Pancreas (tissue), 10 donors: ENCODE measurements at regions not wholly inside any gene's neighbourhood (a gene's known extent, or its start where the extent isn't known, plus 50 kb on each side); places are given as distances from the start of the nearest gene placed in this dataset.
A peak's percentile ranks its signal among the peaks of the same experiment; 100 is the strongest.

Experiments
- ATAC-seq, 4 donors: fragments of 200-7000 bp; cut with Tn5 transposase; one replicate each; pipeline versions ENCODE4 v1.8.0 to v1.9.1; 2020; ENCODE audit warnings: mild to moderate bottlenecking in 4 of 4, moderate library complexity in 4 of 4
- DNase-seq, 6 donors: peaks; one replicate each; pipeline ENCODE4 v3.0.0-alpha.2; 2020
- FAIRE-seq: peaks from 2 replicates; lab custom pipeline; 2012; peaks lifted over from hg19 to GRCh38; lab: Jason Lieb, UNC
- H3K27ac ChIP-seq, 4 donors: fragments of 200-600 bp; sonication (generic); 1 replicate in 3 of 4; 2 replicates in 1 of 4; pipeline versions ENCODE4 v1.5.0 to v1.8.0; 2020
- H3K27me3 ChIP-seq, 4 donors: fragments of 200-600 bp; one replicate each; pipeline ENCODE4 v1.8.0; 2021
- H3K36me3 ChIP-seq, 3 donors: fragments of 200-600 bp; sonication (generic) in 1 of 3; one replicate each; pipeline versions ENCODE4 v1.5.0 to v1.8.0; 2020 to 2021
- H3K4me1 ChIP-seq, 3 donors: fragments of 200-600 bp; one replicate each; pipeline ENCODE4 v1.8.0; 2021
- H3K4me3 ChIP-seq, 4 donors: fragments of 200-600 bp; sonication (generic) in 2 of 4; one replicate each; pipeline versions ENCODE4 v1.5.0 to v1.8.0; 2020 to 2021
- H3K9me3 ChIP-seq, 4 donors: fragments of 200-600 bp; one replicate each; pipeline ENCODE4 v1.8.0; 2021
- CTCF ChIP-seq, 4 donors: fragments of 200-600 bp; sonication (generic) in 3 of 4; IDR thresholded peaks; one replicate each; pipeline versions ENCODE4 v1.5.0 to v1.8.0; 2021; ENCODE audit warnings: antibody characterized with exemption in 4 of 4
- WGBS, 2 donors: extraction: QIAGEN DNeasy Blood & Tissue Kit; methylation state at CpG; one replicate each; pipeline ENCODE4 v1.1.7; 2013; 5-methylcytosine and 5-hydroxymethylcytosine counted together
- intact Hi-C, 3 donors: fragments of 100-400 bp; cut with DNase I; formaldehyde crosslinking; loops; one replicate each; pipeline versions ENCODE4 v1.11.1 to v1.14.2; 2022
- donor health status: healthy with polysubstance abuse.
- donor health status: DM: no; HTN: no; CAD: no; lungs with moderate emphysema.
- donor health status: DM: no; HTN: no; CAD: no.
- donor health status: control.
- donor health status: control.
- donor health status: Bipolar disorder and iron deficiency.
- donor health status: DM: yes; HTN: yes; CAD: no.
- donor health status: DM: no; HTN: no; CAD: no.
- donor health status: DM: no; HTN: no; CAD: no.
- donor health status: DM: yes; HTN: yes; CAD: no.

- H3K36me3 ChIP-seq: no peaks in the 10 kb centered on the region
- FAIRE-seq (no peak), ATAC-seq (peak in 3 of 4 donors; percentile 66 to 85 (median 74)), DNase-seq (no peak)
- H3K4me3 ChIP-seq: no peak overlapping the region
- no peaks in the 10 kb centered on the region for H3K9me3 ChIP-seq
- intact Hi-C loops: loop anchor here in 1 of 3 donors (5.0 kb wide), 1 partner anchor 573 kb away; the partner anchor contains the start of gene PLK2
- 77 to 80% methylated on average over 5 of the region's 5 CpGs for WGBS, 2 donors
- H3K4me1 ChIP-seq: no peaks in the 10 kb centered on the region
- H3K27ac ChIP-seq: no peak overlapping the region
- no peaks in the 10 kb centered on the region for H3K27me3 ChIP-seq
- no peak for TF ChIP-seq CTCF (IDR thresholded peaks at IDR 0.05)
Measured at GRCh38 chr5:57889558-57889957, 406.9 kb upstream of the ACTBL2 start.

- ATAC-seq: peak; percentile 95 to 100 (median 98)
Measured at GRCh38 chr5:57887851-57888621, 405.4 kb upstream of the ACTBL2 start.

GRCh38 chr5:57884346-57885102, 401.9 kb upstream of the ACTBL2 start:
- WGBS, 2 donors: 92 to 95% methylated on average over 5 of the region's 5 CpGs
- DNase-seq (no peak), ATAC-seq (no peak), FAIRE-seq (no peak)
- no peaks in the 10 kb centered on the region for H3K4me1 ChIP-seq
- no peaks in the 10 kb centered on the region for H3K27me3 ChIP-seq
- TF ChIP-seq CTCF (IDR thresholded peaks at IDR 0.05): no peak
- H3K4me3 ChIP-seq: no peak overlapping the region
- intact Hi-C loops: loop anchor here in 1 of 3 donors (5.0 kb wide), 1 partner anchor 578 kb away; the partner anchor contains the start of gene PLK2
- no peaks in the 10 kb centered on the region for H3K36me3 ChIP-seq
- no peaks in the 10 kb centered on the region for H3K9me3 ChIP-seq
- no peak overlapping the region for H3K27ac ChIP-seq

More at GRCh38 chr5:57887851-57888621, 405.4 kb upstream of the ACTBL2 start:
- intact Hi-C loops: loop anchor here in 1 of 3 donors (5.0 kb wide), 1 partner anchor 574 kb away; the partner anchor contains the start of gene PLK2
- FAIRE-seq (no peak), DNase-seq (peak in 5 of 6 donors; percentile 28 to 59 (median 50))
- WGBS, 2 donors: 23 to 24% methylated on average over 6 of the region's 6 CpGs
- Histone ChIP-seq H3K4me1 (no peaks in the 10 kb centered on the region), H3K4me3 (no peak overlapping the region), H3K27me3 (no peaks in the 10 kb centered on the region), H3K27ac (no peak overlapping the region), H3K9me3 (no peaks in the 10 kb centered on the region), H3K36me3 (no peaks in the 10 kb centered on the region)
- peak in 3 of 4 donors; percentile 37 to 52 (median 44) for TF ChIP-seq CTCF (IDR thresholded peaks at IDR 0.05)

GRCh38 chr5:57880216-57880615, 397.6 kb upstream of the ACTBL2 start:
- 20 to 21% methylated on average over 2 of the region's 2 CpGs for WGBS, 2 donors
- Histone ChIP-seq H3K4me3 (no peak overlapping the region), H3K27ac (no peak overlapping the region), H3K4me1 (no peaks in the 10 kb centered on the region), H3K36me3 (no peaks in the 10 kb centered on the region), H3K27me3 (no peaks in the 10 kb centered on the region), H3K9me3 (no peaks in the 10 kb centered on the region)
- intact Hi-C loops: no loop called here
- ATAC-seq: no peak
- no peak for FAIRE-seq
- TF ChIP-seq CTCF (IDR thresholded peaks at IDR 0.05): no peak
- DNase-seq: no peak
